GM19463 (cell line): ENCODE measurements at regions not wholly inside any gene's neighbourhood (a gene's known extent, or its start where the extent isn't known, plus 50 kb on each side); places are given as distances from the start of the nearest gene placed in this dataset.
A peak's percentile ranks its signal among the peaks of the same experiment; 100 is the strongest.
"Not testable (repeated sequence)": the region's sequence is repeated elsewhere in the genome, so short reads cannot be mapped to it uniquely, and the experiment has no call there.

ENCODE experiments used
- ATAC-seq: cut with Tn5 transposase; IDR thresholded peaks from one replicate; pipeline ENCODE4 v1.9.1; 2021; ENCODE audit warnings: mild to moderate bottlenecking, moderate library complexity; ENCODE audit not compliant: unreplicated experiment

DNA sequence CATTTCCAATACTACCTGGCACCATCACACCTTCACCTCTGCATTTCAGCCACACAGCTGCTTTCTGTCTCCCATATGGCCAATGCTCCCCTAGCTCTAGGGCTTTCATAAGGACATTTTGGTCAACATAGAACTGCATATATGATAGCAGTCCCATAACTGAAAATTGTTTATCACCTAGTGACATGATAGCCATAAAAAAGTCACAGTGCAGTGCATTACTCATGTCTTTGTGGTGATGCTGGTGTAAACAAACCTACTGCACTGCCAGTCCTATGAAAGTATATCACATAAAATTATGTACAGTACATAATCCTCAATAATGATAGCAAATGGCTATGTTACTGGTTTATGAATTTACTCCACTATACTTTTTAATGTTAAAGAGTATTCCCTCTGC, 221.0 kb downstream of the NAF1 start:
- ATAC-seq = no peak

DNA sequence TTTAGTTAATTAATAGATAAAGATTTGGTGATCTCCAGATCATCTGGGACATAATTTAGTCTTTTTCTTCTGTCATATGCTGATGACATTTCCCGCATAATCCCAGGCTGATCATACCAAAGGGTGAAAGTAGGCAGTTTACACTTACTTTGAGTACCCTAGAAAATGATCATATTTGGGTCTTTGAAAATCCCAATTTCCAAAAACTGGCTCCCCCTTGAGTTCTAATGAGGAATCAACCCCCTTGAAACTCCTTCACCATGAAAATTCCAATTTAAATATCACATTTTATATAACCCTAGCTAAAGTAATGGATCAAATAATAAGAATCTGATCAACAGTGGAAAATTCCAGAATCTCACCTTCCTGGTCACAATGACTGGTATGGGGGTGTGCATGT, 223.4 kb downstream of the NAF1 start:
- ATAC-seq = no peak

DNA sequence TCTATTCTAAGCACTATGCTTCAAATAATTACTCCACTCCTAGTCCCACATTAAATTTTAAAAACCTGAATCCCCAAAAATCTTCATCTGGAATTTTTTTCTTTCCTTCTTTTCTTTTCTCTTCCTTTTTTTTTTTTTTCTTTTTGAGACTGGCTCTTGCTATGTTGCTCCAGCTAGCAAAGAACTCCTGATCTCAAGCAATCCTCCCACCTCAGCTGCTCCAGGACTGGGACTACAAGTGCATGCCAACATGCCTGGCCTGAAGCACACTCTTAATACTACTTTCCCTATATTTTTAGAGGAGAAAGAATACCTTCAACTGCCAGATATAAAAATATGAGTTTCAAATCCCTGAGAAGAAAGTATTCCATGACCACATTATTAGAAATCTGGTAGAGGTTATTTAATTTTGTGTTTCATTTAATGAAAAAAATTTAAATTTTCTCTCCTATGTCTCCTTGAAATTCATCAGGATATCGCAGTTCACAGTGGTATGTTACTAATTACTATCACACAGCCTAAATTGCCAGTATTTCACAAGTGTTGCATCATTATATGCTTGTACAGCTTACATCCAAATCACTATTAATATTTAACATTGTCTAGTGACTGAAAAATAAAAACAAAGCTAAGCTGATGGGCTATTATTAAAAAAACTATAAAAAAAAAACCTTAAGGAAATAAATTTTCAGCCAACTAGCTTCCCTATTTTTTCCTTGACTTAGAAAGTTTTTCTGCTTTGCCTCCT, 227.8 kb downstream of the NAF1 start:
- no peak for ATAC-seq

DNA sequence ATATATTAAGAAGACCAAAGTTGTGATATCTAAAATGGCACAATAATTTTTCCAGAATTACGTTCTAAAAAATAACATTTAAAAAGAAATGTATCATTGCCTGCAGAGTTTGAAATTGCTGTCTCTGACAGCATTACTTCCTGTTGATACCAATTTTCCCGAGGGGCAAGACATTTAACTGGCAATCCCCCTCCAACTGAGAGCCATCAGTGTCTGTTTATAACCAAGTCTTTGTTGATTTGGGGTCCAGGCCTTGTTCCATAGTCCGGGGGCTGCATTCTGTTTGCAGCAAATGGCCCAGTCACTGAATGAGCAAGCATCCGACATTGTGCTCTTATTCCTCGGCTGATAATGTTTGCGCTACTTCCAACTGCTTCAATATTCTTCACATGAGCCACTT, 231.5 kb downstream of the NAF1 start:
- ATAC-seq = no peak

DNA sequence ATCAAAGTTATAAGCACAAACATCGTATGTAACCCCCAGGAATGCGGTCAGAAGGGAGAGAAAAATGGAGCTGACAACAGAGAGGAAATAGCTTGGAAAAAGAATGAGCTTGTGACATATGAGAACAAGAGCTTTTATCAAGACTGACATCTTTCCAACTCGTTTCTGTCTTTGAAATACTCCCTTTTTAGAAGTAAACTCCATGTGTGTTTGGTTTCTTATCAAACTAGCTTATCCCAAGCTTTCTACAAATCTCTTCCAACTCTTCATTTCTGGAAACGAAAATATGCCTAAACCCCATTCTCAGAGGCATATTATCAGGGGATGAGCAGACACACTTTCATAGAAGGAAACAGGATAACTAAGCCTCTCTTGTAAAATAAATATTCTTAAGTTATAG, 235.4 kb downstream of the NAF1 start:
- no peak for ATAC-seq

DNA sequence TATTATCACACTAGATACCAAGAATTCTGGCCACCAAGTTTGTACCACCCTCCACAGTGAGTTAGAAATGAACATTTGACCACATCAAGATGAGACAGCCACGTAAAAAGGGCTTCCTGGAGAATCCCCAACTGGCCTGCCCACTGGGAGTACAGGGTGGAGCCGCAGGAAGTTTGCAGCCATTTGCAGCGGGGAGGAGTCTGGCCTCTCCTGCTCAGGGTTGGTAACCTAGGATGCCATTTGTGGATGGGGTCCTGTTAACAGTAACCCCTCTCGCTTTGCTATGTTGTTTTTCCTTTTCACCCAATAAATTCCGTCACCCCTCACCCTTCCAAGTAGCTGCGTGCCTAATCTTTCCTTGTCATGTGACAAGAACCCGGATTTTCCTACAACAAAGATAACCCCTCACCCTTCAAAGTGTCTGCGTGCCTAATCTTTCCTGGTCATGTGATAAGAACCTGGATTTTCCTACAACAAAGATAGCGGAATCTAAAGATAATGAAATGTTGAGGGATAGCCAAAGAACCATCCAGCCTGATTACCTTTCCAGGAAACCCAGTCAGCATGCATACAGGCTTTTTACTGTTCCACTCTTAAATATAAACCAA, 245.4 kb downstream of the NAF1 start:
- ATAC-seq = no peak

DNA sequence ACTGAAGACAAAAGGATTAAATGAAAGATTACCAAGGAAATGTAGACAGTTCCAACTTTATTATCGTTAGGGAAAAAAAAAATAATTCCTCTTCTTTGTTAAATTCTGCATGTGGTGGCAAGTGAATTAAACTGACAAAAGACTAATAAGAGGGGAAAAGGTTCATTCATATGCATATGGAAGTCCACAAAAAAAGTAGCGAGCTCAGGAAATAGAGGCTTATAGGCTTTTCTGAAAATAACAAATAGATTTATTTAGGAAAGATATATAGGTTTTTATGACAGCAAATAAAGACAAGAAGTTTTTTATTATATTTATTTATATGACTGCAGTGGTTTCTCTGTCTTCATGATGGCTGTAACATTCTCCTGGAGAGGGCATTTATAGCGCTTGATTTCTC, 246.0 kb downstream of the NAF1 start:
- no peak for ATAC-seq

DNA sequence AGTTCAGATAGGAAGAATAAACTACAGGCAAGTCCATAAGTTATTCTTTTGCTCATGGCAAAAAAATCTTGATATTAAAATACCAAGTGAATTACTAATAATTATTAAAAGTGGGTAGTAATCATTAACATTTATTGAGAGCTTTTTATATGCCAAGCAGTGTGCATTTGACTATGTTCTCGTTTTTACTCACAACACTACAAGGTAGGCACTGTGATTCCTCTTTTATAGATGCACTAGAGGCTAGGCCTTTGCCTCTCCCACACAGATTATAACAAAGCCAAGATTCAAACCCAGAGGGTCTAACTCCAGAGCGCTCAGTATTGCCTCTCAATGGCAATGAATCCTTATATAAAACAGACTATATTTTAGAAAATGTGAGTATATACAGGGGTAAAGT, 254.2 kb downstream of the NAF1 start:
- no peak for ATAC-seq

DNA sequence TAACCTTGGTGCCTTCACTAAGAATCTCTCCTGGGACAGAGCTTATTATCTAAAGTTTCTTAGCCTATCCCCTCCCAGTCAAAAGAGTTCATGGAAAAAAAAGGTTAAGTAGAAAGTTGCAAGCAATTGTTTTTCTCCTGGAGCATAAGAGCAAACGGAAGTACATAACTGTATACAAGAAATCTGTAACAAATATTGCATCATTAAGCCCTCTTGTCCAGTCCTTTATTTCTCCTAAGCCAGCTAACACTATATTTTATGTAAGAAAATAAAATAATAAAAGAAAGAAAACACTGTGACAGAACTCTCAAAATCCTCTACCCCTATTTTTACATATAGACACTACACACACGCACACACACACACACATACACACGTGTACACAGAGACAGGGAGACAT, 255.3 kb downstream of the NAF1 start:
- no peak for ATAC-seq

DNA sequence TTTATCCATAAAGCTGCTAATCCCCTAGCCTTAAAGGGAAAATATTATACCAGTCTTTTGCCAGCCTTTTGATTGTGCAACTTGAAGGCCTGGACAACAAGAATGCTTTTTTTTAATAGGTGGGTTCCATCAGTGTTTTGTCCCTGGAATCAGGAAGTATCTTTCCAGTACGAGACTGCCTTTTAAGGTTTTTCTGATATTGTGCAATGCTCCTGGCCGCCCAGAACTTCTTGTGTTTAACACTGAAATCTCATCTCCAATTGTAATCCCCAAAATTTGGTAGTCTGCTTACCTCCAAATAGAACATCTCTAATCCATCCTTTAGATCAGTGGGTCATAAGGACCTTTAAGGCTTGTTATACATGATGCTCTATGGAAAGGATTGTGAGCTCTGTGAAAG, 256.7 kb downstream of the NAF1 start:
- ATAC-seq = no peak

DNA sequence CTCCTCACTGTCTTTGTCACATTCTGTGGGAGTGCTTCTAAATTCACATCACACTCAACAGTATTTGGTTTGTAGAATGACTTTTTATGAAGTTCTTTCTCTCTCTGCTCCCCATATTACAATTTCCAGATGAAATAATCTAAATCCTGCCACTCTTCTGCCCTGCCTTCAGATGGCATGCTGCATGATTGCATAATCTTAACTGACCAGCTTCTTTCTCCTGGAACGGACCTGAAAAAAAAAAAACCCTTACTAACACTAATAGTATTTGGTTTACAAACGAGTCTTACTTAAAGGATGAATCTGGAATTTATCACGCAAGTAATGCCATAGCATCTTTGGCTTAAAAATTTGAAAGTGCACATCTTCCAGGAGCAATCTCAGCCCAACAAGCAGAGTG, 272.3 kb downstream of the NAF1 start:
- no peak for ATAC-seq

DNA sequence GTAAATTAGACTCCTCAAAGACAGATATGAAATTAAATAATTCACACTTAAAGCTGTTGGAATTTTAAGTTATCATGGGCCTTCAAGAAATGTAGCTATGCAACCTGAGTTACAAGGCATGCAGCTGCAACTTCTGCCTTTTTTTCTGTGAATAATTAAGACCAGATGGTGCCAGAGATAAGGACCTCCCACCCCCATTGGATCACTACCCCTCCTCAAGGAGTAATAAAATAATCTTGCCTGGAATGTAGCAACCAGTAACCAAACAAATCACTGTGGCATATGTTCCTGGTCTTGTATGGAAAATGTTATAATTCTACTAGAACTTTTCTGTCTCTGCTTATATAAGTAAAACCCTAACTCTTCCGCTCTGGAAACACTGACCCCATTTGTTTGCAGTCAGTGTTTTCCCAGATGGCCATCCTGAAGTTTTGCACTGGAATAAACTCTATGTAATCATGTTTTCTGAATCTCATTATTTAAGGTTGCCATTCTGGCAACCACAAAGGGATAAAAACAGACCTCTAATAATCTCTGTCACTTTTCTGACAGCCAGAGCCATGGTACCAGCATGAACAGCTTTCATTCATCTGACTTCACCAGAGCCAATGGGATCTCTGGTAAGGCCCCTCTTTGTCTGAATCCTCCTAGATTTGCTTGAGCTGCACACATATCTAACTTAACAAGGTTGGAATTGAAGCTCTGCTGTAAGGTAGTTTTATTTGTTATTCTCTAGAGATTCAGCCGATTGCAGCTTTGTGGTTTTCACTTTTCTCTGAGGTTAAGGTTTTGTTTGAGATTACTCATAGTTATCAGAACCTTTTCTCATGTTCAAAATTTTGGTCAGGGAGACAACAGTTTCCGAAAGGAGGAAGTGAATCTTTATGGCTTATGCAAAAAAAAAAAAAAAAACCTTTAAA, 274.6 kb downstream of the NAF1 start:
- ATAC-seq = peak; percentile 98

DNA sequence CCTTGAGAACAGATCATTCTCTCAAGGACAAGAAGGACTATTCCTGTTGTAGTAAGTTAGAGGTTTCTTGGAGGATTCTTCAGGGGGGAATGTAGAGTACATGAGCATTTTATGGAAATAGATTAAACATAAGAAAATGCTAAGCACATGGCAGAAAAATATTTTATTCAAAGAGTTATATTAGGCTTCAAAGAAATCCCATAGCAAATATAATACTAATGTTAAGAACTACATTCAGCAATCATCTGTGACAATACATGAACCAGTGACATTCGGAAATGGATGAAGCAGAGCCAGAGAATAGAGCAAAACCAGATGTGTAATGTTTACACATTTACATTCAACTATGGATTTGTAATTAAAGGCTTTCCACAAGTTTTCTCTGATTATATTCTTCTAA, 288.6 kb downstream of the NAF1 start:
- no peak for ATAC-seq

DNA sequence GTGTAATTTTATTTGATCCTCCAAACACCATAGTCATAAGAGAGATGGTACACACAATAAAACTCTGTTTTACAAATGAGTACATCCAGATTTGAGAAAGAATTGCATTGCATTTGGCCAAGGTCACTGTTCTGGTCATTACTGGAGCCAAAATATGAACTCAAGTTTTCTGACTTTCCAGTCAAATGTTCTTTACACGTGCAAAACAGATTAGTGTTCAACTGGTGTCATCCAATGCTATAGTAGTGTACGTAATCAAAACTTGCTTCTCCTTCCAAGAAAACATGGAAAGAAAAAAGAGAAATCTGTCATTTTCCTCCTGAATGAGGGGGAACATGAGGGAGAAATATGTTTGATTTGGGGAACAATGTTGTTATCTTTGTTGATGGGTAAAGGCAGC, 291.9 kb downstream of the NAF1 start:
- no peak for ATAC-seq

DNA sequence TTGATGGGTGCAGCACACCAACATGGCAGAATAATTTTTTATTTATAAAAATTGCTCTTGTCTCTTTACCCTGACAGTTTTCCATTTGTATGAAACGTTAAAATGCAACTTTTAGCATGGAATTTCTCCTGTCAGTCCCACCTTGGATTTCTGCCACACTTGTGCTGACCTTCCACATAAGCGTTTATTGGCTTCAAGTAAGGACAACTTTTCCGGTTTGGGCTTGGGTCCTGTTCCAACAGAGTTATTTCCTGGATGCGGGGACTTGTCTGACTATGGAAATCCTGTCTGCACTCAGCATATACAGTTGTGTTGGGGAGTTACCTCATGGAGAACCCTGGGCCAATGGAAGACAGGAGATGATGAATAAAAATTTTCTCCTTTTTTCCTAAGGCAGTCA, 294.7 kb downstream of the NAF1 start:
- ATAC-seq = no peak

DNA sequence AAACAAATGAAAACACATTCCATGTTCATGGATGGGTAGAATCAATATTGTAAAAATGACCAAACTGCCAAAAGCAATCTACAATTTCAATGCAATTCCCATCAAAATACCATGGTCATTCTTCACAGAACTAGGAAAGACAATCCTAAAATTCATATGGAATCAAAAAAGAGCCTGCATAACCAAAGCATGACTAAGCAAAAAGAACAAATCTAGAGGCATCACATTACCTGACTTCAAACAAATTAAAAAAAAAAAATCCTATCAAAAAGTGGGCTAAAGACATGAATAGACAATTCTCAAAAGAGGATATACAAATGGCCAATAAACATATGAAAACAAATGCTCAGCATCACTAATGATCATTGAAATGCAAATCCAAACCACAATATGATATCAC, 297.5 kb downstream of the NAF1 start:
- no peak for ATAC-seq

DNA sequence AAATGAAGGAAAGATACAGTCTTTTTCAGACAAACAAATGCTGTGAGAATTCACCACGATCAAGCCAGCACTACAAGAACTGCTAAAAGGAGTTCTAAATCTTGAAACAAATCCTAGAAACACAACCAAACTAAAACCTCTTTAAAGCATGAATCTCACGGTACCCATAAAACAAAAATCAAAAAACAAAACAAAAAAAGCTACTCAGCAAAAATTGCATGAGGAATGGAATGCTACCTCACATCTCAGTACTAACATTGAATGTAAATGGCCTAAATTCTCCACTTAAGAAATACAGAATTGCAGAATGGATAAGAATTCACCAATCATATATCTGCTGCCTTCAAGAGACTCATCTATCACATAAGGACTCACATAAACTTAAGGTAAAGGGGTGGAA, 300.1 kb downstream of the NAF1 start:
- no peak for ATAC-seq

DNA sequence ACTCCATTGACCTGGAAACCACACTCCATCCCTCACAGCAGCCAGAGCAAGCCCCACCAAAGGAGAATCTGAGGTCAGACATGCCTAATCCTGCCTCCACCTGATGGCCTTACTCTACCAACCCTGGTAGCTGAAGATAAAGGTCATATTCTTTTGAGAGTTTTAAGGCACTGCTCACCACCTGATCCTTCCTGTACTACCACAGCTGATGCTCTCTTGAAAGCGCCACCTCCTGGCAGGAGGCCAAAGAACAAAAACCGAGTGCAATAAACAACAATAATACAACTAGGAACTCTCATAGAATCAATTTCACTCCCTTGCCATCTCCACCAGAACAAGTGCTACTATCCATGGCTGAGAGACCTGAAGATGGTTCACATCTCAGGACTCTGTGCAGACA, 301.6 kb downstream of the NAF1 start:
- ATAC-seq = no peak

DNA sequence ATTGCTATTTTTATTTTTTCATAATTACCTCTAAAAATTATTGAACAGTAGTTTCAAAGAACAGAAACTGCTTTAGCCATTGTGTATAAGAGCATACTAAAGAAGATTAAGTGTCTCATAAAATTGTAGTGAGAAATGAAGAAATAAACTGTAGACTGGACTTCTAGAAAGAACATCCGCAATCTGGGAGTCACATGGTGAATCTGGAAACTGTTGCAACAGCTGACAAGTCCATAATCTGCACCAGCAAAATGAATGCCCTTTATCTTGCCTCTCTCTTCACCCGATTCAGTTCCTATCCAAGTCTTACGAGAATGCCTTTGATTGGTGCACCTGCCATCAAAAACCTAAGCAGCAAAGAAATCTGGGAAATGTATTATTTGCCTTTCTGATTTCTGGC, 312.9 kb downstream of the NAF1 start:
- ATAC-seq = no peak

DNA sequence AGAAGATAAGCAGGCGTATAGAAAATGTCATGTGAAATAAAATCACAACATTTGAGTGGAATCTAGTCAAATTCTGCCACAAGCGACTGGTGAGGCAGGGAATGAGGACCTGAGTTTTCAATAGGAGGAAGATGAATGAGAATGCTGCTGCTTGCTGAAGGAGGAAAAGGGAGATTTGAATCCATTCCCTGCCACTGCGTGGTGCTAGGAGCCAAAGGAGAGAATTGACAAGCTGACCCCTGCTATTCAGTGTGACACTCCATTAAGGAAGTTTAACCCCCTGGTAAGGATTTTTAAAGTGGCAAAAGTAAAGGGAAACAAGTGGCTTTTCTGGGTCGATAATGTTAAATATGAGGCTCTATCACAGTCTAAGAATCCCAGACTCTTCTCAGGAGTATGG, 314.0 kb downstream of the NAF1 start:
- no peak for ATAC-seq

DNA sequence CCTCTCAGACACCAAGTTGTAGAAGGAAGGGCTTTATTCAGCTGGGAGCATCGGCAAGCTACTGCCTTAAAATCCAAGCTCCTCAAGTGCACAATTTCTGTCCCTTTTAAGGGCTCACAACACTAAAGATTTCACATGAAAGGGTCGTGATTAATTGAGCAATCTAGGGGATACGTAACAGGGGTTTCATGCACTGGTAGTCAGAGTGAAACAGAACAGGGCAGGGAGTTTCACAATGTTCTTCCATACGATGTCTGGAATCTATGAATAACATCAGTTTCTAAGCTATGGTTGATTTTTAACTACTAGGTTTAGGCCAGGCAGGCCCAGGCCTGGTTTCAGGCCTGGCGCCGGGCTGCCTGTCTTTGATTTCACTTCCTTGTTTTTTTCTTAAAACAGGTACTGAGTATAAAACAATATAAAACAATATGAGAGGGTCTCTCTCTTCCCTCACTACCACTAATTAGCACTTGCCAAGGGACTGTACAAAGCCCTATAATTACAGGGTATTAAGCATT, 315.4 kb downstream of the NAF1 start:
- ATAC-seq = not testable (repeated sequence)

DNA sequence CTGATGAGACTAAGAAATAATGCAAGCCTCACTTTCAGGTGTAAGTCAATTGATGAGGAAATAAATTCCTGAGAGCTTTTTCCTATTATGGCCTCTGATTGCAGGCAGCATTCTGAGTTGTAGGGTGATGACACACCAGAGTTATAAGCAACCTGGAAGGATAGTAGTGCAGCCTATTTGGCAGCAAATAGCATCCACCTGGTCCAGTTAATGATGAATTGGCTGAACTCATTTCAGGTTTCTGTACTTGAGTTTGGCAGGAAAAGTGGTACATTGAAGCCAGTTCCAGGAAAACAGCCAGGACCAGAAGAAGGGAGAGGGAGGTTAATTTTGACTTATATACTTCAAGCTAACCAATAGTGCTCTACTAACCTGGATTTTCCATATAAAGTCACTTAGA, 316.8 kb downstream of the NAF1 start:
- ATAC-seq = no peak
